ENCODE measurements at regions not wholly inside any gene's neighbourhood (a gene's known extent, or its start where the extent isn't known, plus 50 kb on each side); places are given as distances from the start of the nearest gene placed in this dataset.

- H3K4me3 Mint-ChIP-seq, result no peak overlapping the region
- ATAC-seq (replicated peaks), result no peak
- H3K4me1 Mint-ChIP-seq, result no peaks in the 10 kb centered on the region
- H3K27ac Mint-ChIP-seq, result no peak overlapping the region
- H3K27me3 Mint-ChIP-seq, result no peaks in the 10 kb centered on the region
- H3K9me3 Mint-ChIP-seq, result peaks cover 12% of the 10 kb centered on the region
- no peaks in the 10 kb centered on the region for H3K36me3 Mint-ChIP-seq (ENCODE audit: low read depth)
These were observed 537.8 kb downstream of the OTOL1 start for GRCh38 chr3:162034368-162034767.

DNA sequence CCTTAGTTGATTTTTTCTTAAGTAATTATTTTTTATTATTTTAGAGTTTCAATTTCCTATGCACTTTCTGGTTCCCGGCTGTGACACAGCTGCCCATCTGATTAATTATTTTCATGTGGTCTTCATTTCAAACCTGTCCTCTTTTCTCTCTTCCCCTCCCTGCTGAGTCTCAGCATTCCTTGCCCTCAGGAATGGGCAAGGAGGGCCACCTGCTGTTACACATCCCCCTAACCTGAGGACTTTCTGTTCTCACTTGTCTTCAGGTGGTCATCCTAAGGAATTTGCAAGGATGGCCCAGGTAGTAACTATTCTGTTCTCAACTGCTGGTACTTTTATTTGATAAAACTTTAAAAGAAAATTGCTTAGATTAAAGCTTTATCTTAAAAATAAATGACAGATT lies 545.0 kb downstream of the OTOL1 start:
- ATAC-seq (replicated peaks), result no peak
- Mint-ChIP-seq H3K4me1 (no peaks in the 10 kb centered on the region), H3K27ac (no peak overlapping the region)

DNA sequence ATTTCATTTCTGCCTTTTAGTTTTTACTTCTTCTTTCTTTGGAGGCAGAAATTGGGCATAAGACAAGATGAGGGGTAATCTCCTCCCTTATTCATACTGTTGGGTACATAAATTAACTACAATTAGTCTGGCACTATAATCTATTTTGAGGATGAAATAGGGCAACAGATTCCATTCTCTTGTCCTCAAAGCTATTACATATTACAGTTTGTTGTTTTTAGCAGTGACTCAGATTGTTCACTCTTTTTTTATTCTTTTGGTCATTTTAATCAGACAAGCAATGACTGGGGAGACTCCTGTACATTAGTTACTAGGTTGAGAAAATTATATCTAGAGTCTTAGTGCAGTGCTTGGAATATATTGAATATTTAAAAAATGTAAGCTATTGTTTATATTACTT lies 556.0 kb downstream of the OTOL1 start:
- H3K4me1 Mint-ChIP-seq, result no peaks in the 10 kb centered on the region
- no peaks in the 10 kb centered on the region for H3K36me3 Mint-ChIP-seq (ENCODE audit: low read depth)
- H3K4me3 Mint-ChIP-seq, result no peak overlapping the region
- H3K27ac Mint-ChIP-seq, result no peak overlapping the region
- no peak for ATAC-seq (replicated peaks)
- H3K27me3 Mint-ChIP-seq, result no peaks in the 10 kb centered on the region
- peaks cover 14% of the 10 kb centered on the region for H3K9me3 Mint-ChIP-seq

More for the DNA sequence above, 545.0 kb downstream of the OTOL1 start:
- Mint-ChIP-seq H3K4me3 (no peak overlapping the region), H3K27me3 (no peaks in the 10 kb centered on the region), H3K36me3 (ENCODE audit: low read depth) (no peaks in the 10 kb centered on the region), H3K9me3 (peaks cover 8% of the 10 kb centered on the region)

- H3K9me3 Mint-ChIP-seq, result peaks cover 16% of the 10 kb centered on the region
- no peaks in the 10 kb centered on the region for H3K27me3 Mint-ChIP-seq
- H3K36me3 Mint-ChIP-seq (ENCODE audit: low read depth), result no peaks in the 10 kb centered on the region
- no peak overlapping the region for H3K27ac Mint-ChIP-seq
- H3K4me3 Mint-ChIP-seq, result no peak overlapping the region
- H3K4me1 Mint-ChIP-seq, result no peaks in the 10 kb centered on the region
- ATAC-seq (replicated peaks), result no peak
These were observed 576.1 kb downstream of the OTOL1 start for GRCh38 chr3:162072656-162073164.

DNA sequence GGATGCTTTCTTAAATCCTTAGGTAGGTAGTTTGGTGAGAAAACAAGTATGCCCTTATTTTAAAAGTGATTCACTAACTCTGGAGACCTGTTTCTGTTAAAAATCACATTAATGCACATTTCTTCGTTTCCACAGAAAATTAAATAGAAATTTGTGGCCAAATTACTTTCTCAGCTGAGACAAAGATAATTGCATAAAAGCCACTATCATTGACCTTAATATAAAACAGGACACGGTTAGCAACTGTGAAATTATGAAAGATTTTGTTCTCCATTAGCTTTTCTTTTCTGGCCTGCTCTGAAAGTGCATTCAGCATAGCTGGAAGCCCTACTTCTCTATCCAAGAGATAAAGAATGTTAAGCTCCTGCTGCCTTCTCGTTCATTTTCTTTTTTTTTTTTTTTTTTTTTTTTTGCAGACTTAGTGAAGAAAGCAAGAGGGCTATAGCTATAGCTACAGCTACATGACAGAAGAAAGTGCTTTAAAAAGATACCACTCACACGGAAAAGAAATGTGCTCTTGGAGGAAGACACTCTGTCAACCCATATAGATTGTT lies 576.9 kb downstream of the OTOL1 start:
- no peaks in the 10 kb centered on the region for H3K36me3 Mint-ChIP-seq (ENCODE audit: low read depth)
- no peak overlapping the region for H3K27ac Mint-ChIP-seq
- no peaks in the 10 kb centered on the region for H3K4me1 Mint-ChIP-seq
- no peak overlapping the region for H3K4me3 Mint-ChIP-seq
- no peaks in the 10 kb centered on the region for H3K27me3 Mint-ChIP-seq
- no peak for ATAC-seq (replicated peaks)
- H3K9me3 Mint-ChIP-seq, result peaks cover 16% of the 10 kb centered on the region

- Mint-ChIP-seq H3K4me1 (no peaks in the 10 kb centered on the region), H3K4me3 (no peak overlapping the region), H3K27ac (no peak overlapping the region), H3K9me3 (peaks cover 8% of the 10 kb centered on the region), H3K36me3 (ENCODE audit: low read depth) (no peaks in the 10 kb centered on the region), H3K27me3 (no peaks in the 10 kb centered on the region)
- ATAC-seq (replicated peaks), result no peak
These were observed 580.5 kb downstream of the OTOL1 start for GRCh38 chr3:162077108-162077507.

DNA sequence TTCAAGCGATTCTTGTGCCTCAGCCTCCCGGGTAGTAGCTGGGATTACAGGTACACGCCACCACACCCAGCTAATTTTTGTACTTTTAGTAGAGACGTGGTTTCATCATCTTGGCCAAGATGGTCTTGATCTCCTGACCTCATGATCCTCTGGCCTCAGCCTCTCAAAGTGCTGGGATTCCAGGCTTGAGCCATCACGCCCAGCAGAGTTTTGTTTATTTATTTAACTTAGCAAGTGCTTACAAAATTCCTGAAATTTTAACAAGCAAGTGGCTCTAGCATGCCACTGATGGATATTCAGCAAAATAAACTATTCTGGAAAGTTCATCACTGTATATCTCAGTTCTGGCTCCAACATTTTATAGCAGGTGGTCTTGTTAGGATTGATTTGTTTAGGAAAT lies 585.9 kb downstream of the OTOL1 start:
- H3K27me3 Mint-ChIP-seq, result no peaks in the 10 kb centered on the region
- no peak for ATAC-seq (replicated peaks)
- H3K4me3 Mint-ChIP-seq, result no peak overlapping the region
- H3K36me3 Mint-ChIP-seq (ENCODE audit: low read depth), result no peaks in the 10 kb centered on the region
- H3K4me1 Mint-ChIP-seq, result no peaks in the 10 kb centered on the region
- peaks cover 4% of the 10 kb centered on the region for H3K9me3 Mint-ChIP-seq
- no peak overlapping the region for H3K27ac Mint-ChIP-seq

DNA sequence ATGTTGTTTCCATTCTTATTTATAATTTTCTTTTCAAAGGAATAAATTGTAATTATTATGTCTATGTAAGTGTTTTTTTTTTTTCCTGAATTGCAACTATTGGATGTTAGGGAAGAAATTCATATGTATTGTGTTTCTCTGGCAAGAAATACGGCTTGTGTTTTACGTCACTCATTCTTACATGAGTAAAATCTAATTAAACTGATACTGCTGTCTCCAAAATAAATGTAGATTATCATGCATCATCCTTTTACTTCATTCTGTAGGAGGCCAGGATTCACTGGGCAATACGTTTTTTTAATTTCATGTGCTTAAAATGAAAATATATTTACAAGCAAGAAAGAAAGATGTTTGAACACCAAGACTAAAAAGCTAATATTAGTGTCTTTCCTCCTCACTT lies 590.8 kb downstream of the OTOL1 start:
- no peak for ATAC-seq (replicated peaks)
- peaks cover 14% of the 10 kb centered on the region for H3K9me3 Mint-ChIP-seq
- no peaks in the 10 kb centered on the region for H3K4me1 Mint-ChIP-seq
- no peak overlapping the region for H3K27ac Mint-ChIP-seq
- H3K36me3 Mint-ChIP-seq (ENCODE audit: low read depth), result no peaks in the 10 kb centered on the region
- no peak overlapping the region for H3K4me3 Mint-ChIP-seq
- H3K27me3 Mint-ChIP-seq, result no peaks in the 10 kb centered on the region

- H3K27me3 Mint-ChIP-seq, result no peaks in the 10 kb centered on the region
- no peaks in the 10 kb centered on the region for H3K4me1 Mint-ChIP-seq
- no peak for ATAC-seq (replicated peaks)
- no peaks in the 10 kb centered on the region for H3K36me3 Mint-ChIP-seq (ENCODE audit: low read depth)
- H3K9me3 Mint-ChIP-seq, result peaks cover 15% of the 10 kb centered on the region
- no peak overlapping the region for H3K4me3 Mint-ChIP-seq
- H3K27ac Mint-ChIP-seq, result no peak overlapping the region
These were observed 596.1 kb downstream of the OTOL1 start for GRCh38 chr3:162092751-162093150.

DNA sequence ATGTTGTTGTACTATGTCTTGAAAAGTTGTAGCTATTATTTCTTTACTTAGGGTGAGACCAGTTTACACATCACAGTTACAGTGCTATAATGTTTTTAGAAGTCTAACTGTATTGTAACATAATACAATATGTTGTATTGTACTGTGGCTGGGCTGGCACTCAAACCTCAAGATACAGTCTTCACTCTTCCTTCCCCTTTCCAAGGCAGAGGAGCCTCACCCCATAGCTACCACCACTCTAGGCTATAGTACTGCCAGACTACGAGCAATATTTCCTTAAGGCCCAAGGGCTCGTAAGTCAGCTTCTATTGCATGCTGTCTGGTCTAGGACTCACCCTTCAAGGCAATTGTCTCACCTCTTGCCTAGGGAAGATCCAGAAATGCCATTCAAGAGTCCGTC lies 597.7 kb downstream of the OTOL1 start:
- no peaks in the 10 kb centered on the region for H3K27me3 Mint-ChIP-seq
- no peaks in the 10 kb centered on the region for H3K36me3 Mint-ChIP-seq (ENCODE audit: low read depth)
- H3K27ac Mint-ChIP-seq, result no peak overlapping the region
- H3K9me3 Mint-ChIP-seq, result peaks cover 14% of the 10 kb centered on the region
- ATAC-seq (replicated peaks), result no peak
- no peak overlapping the region for H3K4me3 Mint-ChIP-seq
- no peaks in the 10 kb centered on the region for H3K4me1 Mint-ChIP-seq

DNA sequence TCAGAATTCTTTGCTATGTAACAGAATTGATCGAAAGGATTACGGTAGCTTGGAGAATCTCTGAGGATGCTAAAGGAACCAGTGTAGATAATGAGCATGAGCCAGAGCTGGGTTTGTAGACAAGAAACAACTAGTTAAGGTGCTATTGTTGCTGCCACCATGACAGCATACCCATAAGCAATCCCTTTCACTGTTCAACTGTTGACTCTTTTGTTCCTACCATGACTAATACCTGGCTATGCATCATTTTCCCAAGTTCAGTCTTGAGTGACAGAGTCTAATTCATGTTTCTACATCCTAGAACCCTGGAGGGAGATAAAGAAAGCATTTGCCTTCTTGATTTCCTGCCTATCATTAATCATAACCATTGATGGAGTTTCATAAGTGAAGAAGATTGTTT lies 600.3 kb downstream of the OTOL1 start:
- Mint-ChIP-seq H3K27ac (no peak overlapping the region), H3K36me3 (ENCODE audit: low read depth) (no peaks in the 10 kb centered on the region), H3K4me3 (no peak overlapping the region), H3K4me1 (no peaks in the 10 kb centered on the region), H3K9me3 (peaks cover 6% of the 10 kb centered on the region), H3K27me3 (no peaks in the 10 kb centered on the region)
- ATAC-seq (replicated peaks), result no peak

DNA sequence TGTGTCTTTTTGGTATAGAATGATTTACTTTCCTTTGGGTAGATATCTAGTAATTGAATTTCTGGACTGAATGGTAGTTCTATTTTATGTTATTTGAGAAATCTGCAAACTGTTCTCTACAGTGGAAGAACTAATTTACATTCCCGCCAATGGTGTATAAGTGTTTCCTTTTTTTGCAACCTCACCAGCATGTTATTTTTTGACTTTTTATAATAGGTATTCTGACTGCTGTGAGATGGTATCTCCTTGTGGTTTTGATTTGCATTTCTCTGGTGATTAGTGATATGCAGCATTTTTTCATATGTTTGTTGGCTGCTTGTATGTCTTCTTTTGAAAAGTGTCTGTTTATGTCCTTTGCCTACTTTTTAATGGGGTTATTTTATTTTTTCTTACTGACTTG lies 607.2 kb downstream of the OTOL1 start:
- no peak for ATAC-seq (replicated peaks)
- Mint-ChIP-seq H3K36me3 (ENCODE audit: low read depth) (no peaks in the 10 kb centered on the region), H3K27me3 (no peaks in the 10 kb centered on the region), H3K9me3 (peaks cover 4% of the 10 kb centered on the region), H3K4me1 (no peaks in the 10 kb centered on the region), H3K4me3 (no peak overlapping the region), H3K27ac (no peak overlapping the region)

DNA sequence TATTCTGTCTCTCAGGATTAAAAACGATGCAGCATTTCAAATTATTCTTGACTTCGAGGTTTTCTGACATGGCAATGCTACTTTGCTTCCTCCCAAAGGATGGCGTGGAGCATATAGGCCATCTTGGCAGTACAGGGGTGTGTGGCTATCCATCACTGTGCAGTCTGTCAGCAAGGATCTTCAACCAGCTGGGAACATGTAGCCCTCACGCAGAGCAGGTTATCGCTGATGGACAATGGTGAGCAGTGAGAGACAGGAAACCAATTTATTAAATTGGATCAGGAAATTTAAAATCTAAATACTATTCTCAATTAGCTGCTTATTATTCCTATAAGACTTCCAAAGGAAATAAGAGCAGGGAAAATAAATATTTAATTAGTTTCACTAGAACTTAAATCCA lies 615.3 kb downstream of the OTOL1 start:
- ATAC-seq (replicated peaks), result no peak
- Mint-ChIP-seq H3K36me3 (ENCODE audit: low read depth) (no peaks in the 10 kb centered on the region), H3K27ac (no peak overlapping the region), H3K27me3 (no peaks in the 10 kb centered on the region), H3K4me3 (no peak overlapping the region), H3K4me1 (no peaks in the 10 kb centered on the region), H3K9me3 (no peaks in the 10 kb centered on the region)

DNA sequence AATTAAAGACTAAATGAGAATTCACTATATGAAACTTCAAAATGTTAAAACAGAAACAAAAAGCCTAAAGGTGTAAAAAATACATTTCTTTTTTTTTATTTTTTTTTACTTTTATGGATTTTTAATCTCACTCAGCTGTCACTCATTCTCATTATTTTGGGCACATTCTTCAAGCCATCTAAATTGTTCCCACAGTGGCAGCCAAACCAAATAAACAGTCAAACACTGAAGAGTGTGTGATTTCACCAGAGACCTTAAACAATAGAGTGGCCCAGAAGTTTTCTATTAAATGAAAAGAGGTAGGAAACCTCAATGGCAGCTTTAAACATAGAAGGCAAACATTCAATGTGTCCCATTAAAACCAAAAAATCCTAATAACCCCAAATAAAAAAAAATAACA lies 616.1 kb downstream of the OTOL1 start:
- no peaks in the 10 kb centered on the region for H3K4me1 Mint-ChIP-seq
- no peak overlapping the region for H3K4me3 Mint-ChIP-seq
- no peak for ATAC-seq (replicated peaks)
- no peaks in the 10 kb centered on the region for H3K27me3 Mint-ChIP-seq
- no peak overlapping the region for H3K27ac Mint-ChIP-seq
- H3K36me3 Mint-ChIP-seq (ENCODE audit: low read depth), result no peaks in the 10 kb centered on the region
- no peaks in the 10 kb centered on the region for H3K9me3 Mint-ChIP-seq

- H3K27me3 Mint-ChIP-seq, result no peaks in the 10 kb centered on the region
- ATAC-seq (replicated peaks), result no peak
- no peak overlapping the region for H3K4me3 Mint-ChIP-seq
- no peaks in the 10 kb centered on the region for H3K36me3 Mint-ChIP-seq (ENCODE audit: low read depth)
- peaks cover 4% of the 10 kb centered on the region for H3K9me3 Mint-ChIP-seq
- H3K4me1 Mint-ChIP-seq, result no peaks in the 10 kb centered on the region
- H3K27ac Mint-ChIP-seq, result no peak overlapping the region
These were observed 621.4 kb downstream of the OTOL1 start for GRCh38 chr3:162117961-162118360.

DNA sequence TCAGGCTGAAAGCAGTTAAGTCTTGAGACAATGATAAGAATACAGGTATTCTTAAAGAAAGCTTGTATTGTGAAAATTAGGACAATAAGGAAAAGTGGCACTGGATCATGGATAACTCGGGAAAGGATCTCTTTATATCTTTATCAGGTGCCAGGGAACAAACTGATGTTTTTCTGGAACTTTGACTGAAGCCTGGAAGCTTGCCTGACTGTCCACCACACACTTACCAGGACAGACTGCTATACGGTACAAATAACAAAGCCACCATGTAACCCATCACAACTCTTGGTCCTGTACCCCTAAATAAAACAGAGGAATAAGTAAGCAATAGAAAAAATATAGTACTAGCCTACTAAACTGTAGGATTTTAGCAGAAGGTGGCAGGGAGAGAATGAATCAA lies 623.0 kb downstream of the OTOL1 start:
- no peaks in the 10 kb centered on the region for H3K4me1 Mint-ChIP-seq
- peaks cover 4% of the 10 kb centered on the region for H3K9me3 Mint-ChIP-seq
- H3K27ac Mint-ChIP-seq, result no peak overlapping the region
- no peak for ATAC-seq (replicated peaks)
- H3K4me3 Mint-ChIP-seq, result no peak overlapping the region
- no peaks in the 10 kb centered on the region for H3K36me3 Mint-ChIP-seq (ENCODE audit: low read depth)
- no peaks in the 10 kb centered on the region for H3K27me3 Mint-ChIP-seq

Data from activated T-helper 17 cell treated with anti-CD3 and anti-CD28 coated beads, Interleukin-2, amount 50 U/mL, for 72 hours (primary cell).